ENCODE measurements at regions not wholly inside any gene's neighbourhood (a gene's known extent, or its start where the extent isn't known, plus 50 kb on each side); places are given as distances from the start of the nearest gene placed in this dataset.

DNA sequence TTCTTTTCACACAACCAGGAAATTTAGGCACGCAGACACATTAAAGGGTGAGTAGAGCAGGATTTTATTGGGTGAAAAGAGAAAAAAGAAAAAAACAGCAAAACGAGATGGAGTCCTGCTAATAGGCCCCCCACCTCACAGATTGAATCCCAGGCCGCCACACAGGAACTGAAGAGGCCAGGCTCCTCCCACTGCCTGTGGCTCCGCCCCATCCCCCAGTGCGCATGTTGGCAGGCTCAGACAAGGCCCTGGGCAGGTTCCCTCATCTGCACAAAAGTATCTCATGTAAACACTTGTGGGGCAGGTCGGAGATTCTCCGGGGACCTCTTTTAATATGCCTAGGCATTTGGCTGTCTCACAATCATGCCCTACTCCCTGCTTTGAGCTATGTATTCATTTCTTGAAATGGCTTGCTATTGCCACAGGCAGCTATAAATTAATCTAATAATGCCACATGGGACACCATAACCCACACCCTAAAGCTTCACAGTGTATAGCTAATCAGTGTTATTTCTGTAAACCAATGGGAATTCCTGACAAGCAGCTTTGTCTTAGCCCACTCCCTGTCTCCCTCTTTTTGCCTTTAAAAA is 76.2 kb upstream of the KIF5B start:
- TF ChIP-seq E2F5 (CRISPR knock-in tag; IDR thresholded peaks at IDR 0.05) (no peak), ATF2 (CRISPR knock-in tag; IDR thresholded peaks at IDR 0.05; ENCODE audit: borderline replicate concordance, low read depth) (no peak), CTCF (IDR thresholded peaks at IDR 0.05) (no peak), NFATC4 (CRISPR knock-in tag; IDR thresholded peaks at IDR 0.05) (no peak), USF1 (CRISPR knock-in tag; IDR thresholded peaks at IDR 0.05) (no peak), IRF1 (CRISPR knock-in tag; IDR thresholded peaks at IDR 0.05) (no peak)

Measured in WTC11 (cell line).